ENCODE measurements at regions not wholly inside any gene's neighbourhood (a gene's known extent, or its start where the extent isn't known, plus 50 kb on each side); places are given as distances from the start of the nearest gene placed in this dataset.

- DNase-seq, result no peak
- Mint-ChIP-seq H3K4me3 (no peak overlapping the region), H3K27me3 (ENCODE audit: low read depth) (no peaks in the 10 kb centered on the region), H3K4me1 (ENCODE audit: low read depth) (no peaks in the 10 kb centered on the region), H3K36me3 (ENCODE audit: low read depth) (no peaks in the 10 kb centered on the region), H3K27ac (no peak overlapping the region), H3K9me3 (peaks cover 3% of the 10 kb centered on the region)
- intact Hi-C loops (cut with micrococcal nuclease), result no loop called here
- CTCF ChIA-PET, result no interaction called here
Measured at GRCh38 chr5:159550951-159551350, 220.7 kb upstream of the IL12B start.

GRCh38 chr5:159552751-159553150 is 222.5 kb upstream of the IL12B start:
- H3K4me3 Mint-ChIP-seq, result no peak overlapping the region
- no peaks in the 10 kb centered on the region for H3K9me3 Mint-ChIP-seq
- H3K27ac Mint-ChIP-seq, result no peak overlapping the region
- no peaks in the 10 kb centered on the region for H3K36me3 Mint-ChIP-seq (ENCODE audit: low read depth)
- CTCF ChIA-PET, result no interaction called here
- intact Hi-C loops (cut with micrococcal nuclease), result no loop called here
- no peaks in the 10 kb centered on the region for H3K27me3 Mint-ChIP-seq (ENCODE audit: low read depth)
- no peak for DNase-seq
- H3K4me1 Mint-ChIP-seq (ENCODE audit: low read depth), result no peaks in the 10 kb centered on the region

GRCh38 chr5:159553792-159554191 is 223.5 kb upstream of the IL12B start:
- Mint-ChIP-seq H3K27ac (no peak overlapping the region), H3K27me3 (ENCODE audit: low read depth) (no peaks in the 10 kb centered on the region), H3K9me3 (no peaks in the 10 kb centered on the region), H3K4me1 (ENCODE audit: low read depth) (no peaks in the 10 kb centered on the region), H3K4me3 (no peak overlapping the region), H3K36me3 (ENCODE audit: low read depth) (no peaks in the 10 kb centered on the region)
- no peak for DNase-seq
- CTCF ChIA-PET, result no interaction called here
- intact Hi-C loops (cut with micrococcal nuclease), result no loop called here

GRCh38 chr5:159555084-159555483 is 224.8 kb upstream of the IL12B start:
- Mint-ChIP-seq H3K4me1 (ENCODE audit: low read depth) (no peaks in the 10 kb centered on the region), H3K4me3 (no peak overlapping the region), H3K9me3 (no peaks in the 10 kb centered on the region), H3K36me3 (ENCODE audit: low read depth) (no peaks in the 10 kb centered on the region), H3K27ac (no peak overlapping the region), H3K27me3 (ENCODE audit: low read depth) (no peaks in the 10 kb centered on the region)
- CTCF ChIA-PET, result no interaction called here
- no peak for DNase-seq
- intact Hi-C loops (cut with micrococcal nuclease), result no loop called here

- intact Hi-C loops (cut with micrococcal nuclease), result no loop called here
- no peaks in the 10 kb centered on the region for H3K9me3 Mint-ChIP-seq
- DNase-seq, result no peak
- H3K27ac Mint-ChIP-seq, result no peak overlapping the region
- H3K36me3 Mint-ChIP-seq (ENCODE audit: low read depth), result no peaks in the 10 kb centered on the region
- no peaks in the 10 kb centered on the region for H3K4me1 Mint-ChIP-seq (ENCODE audit: low read depth)
- H3K27me3 Mint-ChIP-seq (ENCODE audit: low read depth), result peaks cover 5% of the 10 kb centered on the region
- CTCF ChIA-PET, result interaction anchor here (1.1 kb wide), 1 partner anchor 10 kb away, joined by 3 read pairs; no protein-coding TSS in a partner anchor
- H3K4me3 Mint-ChIP-seq, result no peak overlapping the region
Measured at GRCh38 chr5:159559337-159559736, 229.1 kb upstream of the IL12B start.

- Mint-ChIP-seq H3K27me3 (ENCODE audit: low read depth) (peaks cover 5% of the 10 kb centered on the region), H3K27ac (no peak overlapping the region), H3K4me1 (ENCODE audit: low read depth) (no peaks in the 10 kb centered on the region), H3K4me3 (no peak overlapping the region), H3K9me3 (no peaks in the 10 kb centered on the region), H3K36me3 (ENCODE audit: low read depth) (no peaks in the 10 kb centered on the region)
- intact Hi-C loops (cut with micrococcal nuclease), result no loop called here
- no peak for DNase-seq
- CTCF ChIA-PET, result interaction anchor here (1.1 kb wide), 1 partner anchor 11 kb away, joined by 3 read pairs; no protein-coding TSS in a partner anchor
Measured at GRCh38 chr5:159560088-159560487, 229.8 kb upstream of the IL12B start.

GRCh38 chr5:159564031-159564430 is 233.7 kb upstream of the IL12B start:
- CTCF ChIA-PET, result no interaction called here
- no peaks in the 10 kb centered on the region for H3K9me3 Mint-ChIP-seq

GRCh38 chr5:159566832-159567231 is 236.5 kb upstream of the IL12B start:
- no peak overlapping the region for H3K27ac Mint-ChIP-seq
- H3K4me3 Mint-ChIP-seq, result no peak overlapping the region
- H3K9me3 Mint-ChIP-seq, result no peaks in the 10 kb centered on the region
- no peaks in the 10 kb centered on the region for H3K36me3 Mint-ChIP-seq (ENCODE audit: low read depth)
- CTCF ChIA-PET, result interaction anchor here (0.6 kb wide), 1 partner anchor 145 kb away, joined by 3 read pairs; no protein-coding TSS in a partner anchor
- H3K27me3 Mint-ChIP-seq (ENCODE audit: low read depth), result peaks cover 3% of the 10 kb centered on the region
- H3K4me1 Mint-ChIP-seq (ENCODE audit: low read depth), result no peaks in the 10 kb centered on the region
- DNase-seq, result no peak
- intact Hi-C loops (cut with micrococcal nuclease), result no loop called here

More at GRCh38 chr5:159564031-159564430, 233.7 kb upstream of the IL12B start:
- Mint-ChIP-seq H3K27me3 (ENCODE audit: low read depth) (peaks cover 5% of the 10 kb centered on the region), H3K36me3 (ENCODE audit: low read depth) (no peaks in the 10 kb centered on the region), H3K4me3 (no peak overlapping the region), H3K4me1 (ENCODE audit: low read depth) (no peaks in the 10 kb centered on the region), H3K27ac (no peak overlapping the region)
- DNase-seq, result no peak
- intact Hi-C loops (cut with micrococcal nuclease), result no loop called here

GRCh38 chr5:159567461-159567860 is 237.2 kb upstream of the IL12B start:
- Mint-ChIP-seq H3K36me3 (ENCODE audit: low read depth) (no peaks in the 10 kb centered on the region), H3K4me3 (no peak overlapping the region), H3K27ac (no peak overlapping the region), H3K27me3 (ENCODE audit: low read depth) (no peaks in the 10 kb centered on the region), H3K4me1 (ENCODE audit: low read depth) (no peaks in the 10 kb centered on the region), H3K9me3 (no peaks in the 10 kb centered on the region)
- intact Hi-C loops (cut with micrococcal nuclease), result no loop called here
- CTCF ChIA-PET, result no interaction called here
- DNase-seq, result no peak

- Mint-ChIP-seq H3K36me3 (ENCODE audit: low read depth) (no peaks in the 10 kb centered on the region), H3K27ac (no peak overlapping the region), H3K9me3 (no peaks in the 10 kb centered on the region), H3K4me1 (ENCODE audit: low read depth) (no peaks in the 10 kb centered on the region), H3K27me3 (ENCODE audit: low read depth) (peaks cover 3% of the 10 kb centered on the region), H3K4me3 (no peak overlapping the region)
- no peak for DNase-seq
- intact Hi-C loops (cut with micrococcal nuclease), result no loop called here
- CTCF ChIA-PET, result interaction anchor here (1.0 to 1.2 kb wide), 2 partner anchors 55 to 1497 kb away, joined by 4 read pairs; no protein-coding TSS in a partner anchor
Measured at GRCh38 chr5:159571501-159572244, 241.4 kb upstream of the IL12B start.

- Mint-ChIP-seq H3K4me3 (no peak overlapping the region), H3K27me3 (ENCODE audit: low read depth) (peaks cover 9% of the 10 kb centered on the region), H3K27ac (no peak overlapping the region), H3K36me3 (ENCODE audit: low read depth) (no peaks in the 10 kb centered on the region), H3K4me1 (ENCODE audit: low read depth) (no peaks in the 10 kb centered on the region), H3K9me3 (no peaks in the 10 kb centered on the region)
- intact Hi-C loops (cut with micrococcal nuclease), result no loop called here
- DNase-seq, result no peak
- CTCF ChIA-PET, result no interaction called here
Measured at GRCh38 chr5:159576902-159577301, 246.6 kb upstream of the IL12B start.

- Mint-ChIP-seq H3K27me3 (ENCODE audit: low read depth) (peaks cover 5% of the 10 kb centered on the region), H3K27ac (no peak overlapping the region), H3K9me3 (peaks cover 3% of the 10 kb centered on the region), H3K4me3 (no peak overlapping the region), H3K36me3 (ENCODE audit: low read depth) (no peaks in the 10 kb centered on the region), H3K4me1 (ENCODE audit: low read depth) (no peaks in the 10 kb centered on the region)
- CTCF ChIA-PET, result interaction anchor here (0.6 to 1.4 kb wide), 2 partner anchors 133 to 335 kb away, joined by 3 read pairs; partner anchors contain the start of gene ADRA1B
- no peak for DNase-seq
- intact Hi-C loops (cut with micrococcal nuclease), result no loop called here
Measured at GRCh38 chr5:159581502-159582249, 251.4 kb upstream of the IL12B start.

Measured in activated naive CD4-positive, alpha-beta T cell treated with anti-CD3 and anti-CD28 coated beads for 36 hours (primary cell).